OCI-LY7 (cell line): ENCODE measurements at regions not wholly inside any gene's neighbourhood (a gene's known extent, or its start where the extent isn't known, plus 50 kb on each side); places are given as distances from the start of the nearest gene placed in this dataset.
"Not testable (repeated sequence)": the region's sequence is repeated elsewhere in the genome, so short reads cannot be mapped to it uniquely, and the experiment has no call there.

Experiments
- BruUV-seq: library from RNA; stranded (reverse); fragments of 400-500 nt; replicated peaks from 2 replicates; lab custom pipeline; 2021; lab: Mats Ljungman, UMichigan
- CTCF ChIA-PET: fragments of 300-600 bp; sonication (Branson Sonifier 250); formaldehyde crosslinking; loops from one replicate; lab custom pipeline; 2022; ENCODE audit warnings: antibody characterized with exemption; ENCODE audit not compliant: unreplicated experiment; lab: Charles Lee
- POLR2A ChIA-PET: fragments of 300-600 bp; sonication (Branson Sonifier 250); formaldehyde crosslinking; loops from one replicate; lab custom pipeline; 2022; ENCODE audit warnings: antibody characterized with exemption; lab: Charles Lee
- DNase-seq: peaks from one replicate; pipeline ENCODE4 v3.0.0-alpha.2; 2015; ENCODE audit warnings: low spot score
- H2AFZ ChIP-seq: fragments of 200-600 bp; sonication (generic), shearing (Covaris generic); 2 replicates; pipeline ENCODE4 v1.6.1; 2014; ENCODE audit warnings: mild to moderate bottlenecking, antibody characterized with exemption, low read length, moderate library complexity
- H3K27ac ChIP-seq: fragments of 200-600 bp; sonication (generic); 2 replicates; pipeline ENCODE4 v1.5.1; 2014; ENCODE audit warnings: mixed run types, low read depth, mild to moderate bottlenecking, moderate library complexity, low read length, inconsistent platforms; ENCODE audit not compliant: poor library complexity, severe bottlenecking
- H3K36me3 ChIP-seq: fragments of 200-600 bp; sonication (generic); 2 replicates; pipeline ENCODE4 v1.6.1; 2014; ENCODE audit warnings: mild to moderate bottlenecking, antibody characterized with exemption, low read length, moderate library complexity, mixed read lengths; ENCODE audit not compliant: insufficient read depth
- H3K4me1 ChIP-seq: fragments of 200-600 bp; sonication (generic); 2 replicates; pipeline ENCODE4 v1.5.1; 2014; ENCODE audit warnings: mild to moderate bottlenecking, low read length; ENCODE audit not compliant: insufficient read depth, poor library complexity, severe bottlenecking
- H3K4me2 ChIP-seq: fragments of 200-600 bp; sonication (generic); 2 replicates; pipeline ENCODE4 v1.6.1; 2014; ENCODE audit warnings: mild to moderate bottlenecking, low read length
- H3K4me3 ChIP-seq: fragments of 200-600 bp; sonication (generic); 2 replicates; pipeline ENCODE4 v1.5.1; 2014; ENCODE audit warnings: mild to moderate bottlenecking, low read depth, low read length; ENCODE audit not compliant: poor library complexity, severe bottlenecking
- H3K79me2 ChIP-seq: fragments of 200-600 bp; sonication (generic); 2 replicates; pipeline ENCODE4 v1.6.1; 2016; ENCODE audit warnings: low read depth, mild to moderate bottlenecking, low read length, moderate library complexity, mixed read lengths; ENCODE audit not compliant: insufficient read depth
- H3K9me2 ChIP-seq: fragments of 200-600 bp; sonication (generic); 2 replicates; pipeline ENCODE4 v1.6.1; 2016; ENCODE audit warnings: mild to moderate bottlenecking, low read length, mixed read lengths; ENCODE audit not compliant: insufficient read depth
- H3K9me3 ChIP-seq: fragments of 200-600 bp; sonication (generic); 2 replicates; pipeline ENCODE4 v1.6.1; 2014; ENCODE audit warnings: mild to moderate bottlenecking, mixed run types, low read length, mixed read lengths
- H4K20me1 ChIP-seq: fragments of 200-600 bp; sonication (generic); 2 replicates; pipeline ENCODE4 v1.6.1; 2014; ENCODE audit warnings: mild to moderate bottlenecking, antibody characterized with exemption, low read length, moderate library complexity, mixed read lengths; ENCODE audit not compliant: insufficient read depth
- EZH2phosphoT487 ChIP-seq: fragments of 200-600 bp; sonication (generic); IDR thresholded peaks from 2 replicates; pipeline ENCODE4 v1.6.1; 2018; ENCODE audit warnings: low read depth, borderline replicate concordance, mild to moderate bottlenecking, mixed run types, antibody characterized with exemption, low read length, moderate library complexity, mixed read lengths
- intact Hi-C: fragments of 100-400 bp; cut with micrococcal nuclease; formaldehyde crosslinking; loops from one replicate; pipeline ENCODE4 v1.10.0; 2022; ENCODE audit not compliant: unreplicated experiment
- TF ChIP-seq, protein P1 (sequence below): fragments of 200-600 bp; sonication (generic); conservative IDR thresholded peaks from 2 replicates; pipeline ENCODE4 v1.5.1; 2014; ENCODE audit warnings: mild to moderate bottlenecking, antibody characterized with exemption, low read length, moderate library complexity, mixed read lengths

DNA sequence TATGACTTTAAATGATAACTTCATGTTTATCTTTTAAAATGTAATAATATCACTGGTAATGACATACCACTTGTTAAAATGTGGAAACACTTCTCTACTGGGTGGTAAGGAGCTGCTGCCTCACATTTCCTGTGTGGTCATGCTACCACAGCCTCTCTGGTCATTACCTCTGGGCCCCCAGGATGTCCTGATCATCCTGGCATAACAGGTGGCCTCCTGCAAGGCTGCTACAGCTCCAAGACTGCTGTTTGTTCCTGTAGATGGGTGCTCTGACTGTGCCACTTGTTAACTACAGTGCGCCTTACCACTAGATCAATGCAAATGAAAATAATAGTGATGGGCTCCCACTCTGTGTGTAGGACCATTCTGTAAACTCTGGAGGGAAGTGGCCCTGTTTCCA, 500.2 kb upstream of the SPRED2 start:
- no peaks in the 10 kb centered on the region for H3K79me2 ChIP-seq
- no peak for DNase-seq
- H3K4me3 ChIP-seq, result no peak overlapping the region
- no peak overlapping the region for H3K4me2 ChIP-seq
- TF ChIP-seq, protein P1, sequence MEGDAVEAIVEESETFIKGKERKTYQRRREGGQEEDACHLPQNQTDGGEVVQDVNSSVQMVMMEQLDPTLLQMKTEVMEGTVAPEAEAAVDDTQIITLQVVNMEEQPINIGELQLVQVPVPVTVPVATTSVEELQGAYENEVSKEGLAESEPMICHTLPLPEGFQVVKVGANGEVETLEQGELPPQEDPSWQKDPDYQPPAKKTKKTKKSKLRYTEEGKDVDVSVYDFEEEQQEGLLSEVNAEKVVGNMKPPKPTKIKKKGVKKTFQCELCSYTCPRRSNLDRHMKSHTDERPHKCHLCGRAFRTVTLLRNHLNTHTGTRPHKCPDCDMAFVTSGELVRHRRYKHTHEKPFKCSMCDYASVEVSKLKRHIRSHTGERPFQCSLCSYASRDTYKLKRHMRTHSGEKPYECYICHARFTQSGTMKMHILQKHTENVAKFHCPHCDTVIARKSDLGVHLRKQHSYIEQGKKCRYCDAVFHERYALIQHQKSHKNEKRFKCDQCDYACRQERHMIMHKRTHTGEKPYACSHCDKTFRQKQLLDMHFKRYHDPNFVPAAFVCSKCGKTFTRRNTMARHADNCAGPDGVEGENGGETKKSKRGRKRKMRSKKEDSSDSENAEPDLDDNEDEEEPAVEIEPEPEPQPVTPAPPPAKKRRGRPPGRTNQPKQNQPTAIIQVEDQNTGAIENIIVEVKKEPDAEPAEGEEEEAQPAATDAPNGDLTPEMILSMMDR, result no peak
- TF ChIP-seq EZH2phosphoT487, result no peak
- no peaks in the 10 kb centered on the region for H3K9me3 ChIP-seq
- no peak overlapping the region for H2AFZ ChIP-seq
- ChIA-PET POLR2A (no interaction called here), CTCF (no interaction called here)
- no TSS peak for BruUV-seq
- intact Hi-C loops, result no loop called here
- no peaks in the 10 kb centered on the region for H3K9me2 ChIP-seq
- H3K4me1 ChIP-seq, result no peaks in the 10 kb centered on the region
- no peaks in the 10 kb centered on the region for H4K20me1 ChIP-seq
- H3K27ac ChIP-seq, result no peak overlapping the region
- no peaks in the 10 kb centered on the region for H3K36me3 ChIP-seq

DNA sequence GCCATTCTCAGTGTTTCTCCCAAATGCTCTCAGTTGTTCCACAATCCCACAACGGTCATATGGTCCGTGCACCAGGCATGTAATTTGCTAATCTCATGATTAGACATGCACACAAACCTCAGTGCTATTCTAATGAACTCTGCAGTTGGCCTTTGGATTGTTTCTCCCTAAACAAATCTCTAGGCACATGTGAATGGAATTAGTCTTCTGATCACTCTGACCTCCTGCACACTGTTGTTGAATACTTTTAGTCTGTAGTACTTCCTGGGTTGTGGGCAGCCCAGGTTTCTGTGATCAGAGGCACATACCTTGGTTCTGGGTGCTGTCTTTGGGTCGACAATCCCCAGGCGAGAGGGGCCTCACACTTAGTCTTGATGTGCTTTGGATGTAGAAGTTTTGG, 498.7 kb upstream of the SPRED2 start:
- H3K4me3 ChIP-seq, result no peak overlapping the region
- H3K9me2 ChIP-seq, result no peaks in the 10 kb centered on the region
- H3K9me3 ChIP-seq, result no peaks in the 10 kb centered on the region
- no peaks in the 10 kb centered on the region for H3K4me1 ChIP-seq
- no peak overlapping the region for H3K27ac ChIP-seq
- intact Hi-C loops, result no loop called here
- H3K36me3 ChIP-seq, result no peaks in the 10 kb centered on the region
- DNase-seq, result no peak
- no peaks in the 10 kb centered on the region for H4K20me1 ChIP-seq
- no peak overlapping the region for H3K4me2 ChIP-seq
- H2AFZ ChIP-seq, result no peak overlapping the region
- CTCF ChIA-PET, result no interaction called here
- POLR2A ChIA-PET, result no interaction called here
- no TSS peak for BruUV-seq
- TF ChIP-seq, protein P1, result no peak
- TF ChIP-seq EZH2phosphoT487, result no peak
- H3K79me2 ChIP-seq, result no peaks in the 10 kb centered on the region

DNA sequence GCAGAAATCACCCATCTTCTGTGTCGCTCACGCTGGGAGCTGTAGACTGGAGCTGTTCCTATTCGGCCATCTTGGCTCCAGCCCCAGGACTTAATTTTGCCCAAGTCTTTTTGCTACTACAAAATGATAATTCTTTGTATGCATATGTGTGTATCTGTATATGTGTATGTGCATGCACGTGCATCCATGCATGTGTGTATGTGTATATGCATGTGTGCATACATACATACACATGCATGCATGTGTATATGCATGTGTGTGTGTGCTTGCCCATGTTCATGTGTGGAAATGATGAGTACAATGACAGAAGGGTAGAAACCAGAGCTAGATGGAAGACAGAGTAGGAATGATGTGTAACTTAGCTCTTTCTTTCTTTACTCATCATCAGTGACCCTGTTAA, 497.9 kb upstream of the SPRED2 start:
- H3K27ac ChIP-seq, result no peak overlapping the region
- DNase-seq, result no peak
- no peaks in the 10 kb centered on the region for H3K4me1 ChIP-seq
- POLR2A ChIA-PET, result no interaction called here
- H3K9me2 ChIP-seq, result no peaks in the 10 kb centered on the region
- CTCF ChIA-PET, result no interaction called here
- intact Hi-C loops, result no loop called here
- no peaks in the 10 kb centered on the region for H3K9me3 ChIP-seq
- H3K36me3 ChIP-seq, result no peaks in the 10 kb centered on the region
- H3K79me2 ChIP-seq, result no peaks in the 10 kb centered on the region
- H3K4me3 ChIP-seq, result no peak overlapping the region
- H2AFZ ChIP-seq, result no peak overlapping the region
- no TSS peak for BruUV-seq
- H4K20me1 ChIP-seq, result no peaks in the 10 kb centered on the region
- TF ChIP-seq, protein P1, result no peak
- TF ChIP-seq EZH2phosphoT487, result no peak
- H3K4me2 ChIP-seq, result no peak overlapping the region

- CTCF ChIA-PET, H4K20me1 ChIP-seq, H2AFZ ChIP-seq, H3K4me2 ChIP-seq, intact Hi-C loops, H3K9me2 ChIP-seq, H3K4me3 ChIP-seq, DNase-seq, H3K27ac ChIP-seq, H3K36me3 ChIP-seq, BruUV-seq, POLR2A ChIA-PET, H3K79me2 ChIP-seq, H3K4me1 ChIP-seq, H3K9me3 ChIP-seq: not testable (repeated sequence)
These were observed 497.3 kb upstream of the SPRED2 start for GRCh38 chr2:65929664-65930063.
